ENCODE measurements at regions not wholly inside any gene's neighbourhood (a gene's known extent, or its start where the extent isn't known, plus 50 kb on each side); places are given as distances from the start of the nearest gene placed in this dataset.

DNA sequence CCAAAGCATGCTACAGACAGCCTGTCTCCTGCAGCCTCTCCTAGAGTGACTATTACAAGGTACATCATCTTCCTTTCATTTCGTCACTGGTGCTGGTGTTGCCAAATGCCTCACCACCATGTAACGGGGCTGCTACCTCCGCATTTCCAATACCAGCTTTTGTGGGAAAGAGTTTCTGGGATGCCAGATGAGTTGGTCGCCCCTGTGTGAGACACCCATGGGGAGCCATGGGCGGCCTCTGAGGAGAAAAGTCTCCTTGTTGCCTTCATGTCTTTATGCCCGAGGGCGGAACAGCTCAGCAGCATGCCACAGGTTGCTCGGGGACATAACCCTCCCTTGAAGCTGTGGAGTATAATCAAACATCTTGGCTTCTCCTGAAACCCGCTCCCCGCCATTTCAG is 169.6 kb downstream of the THBS2 start:
- CTCF ChIA-PET, result no interaction called here
- no peak for TF ChIP-seq CTCF (IDR thresholded peaks at IDR 0.05)
- POLR2A ChIA-PET, result no interaction called here
- Mint-ChIP-seq H3K4me3 (no peak overlapping the region), H3K27me3 (no peaks in the 10 kb centered on the region), H3K27ac (no peak overlapping the region), H3K4me1 (no peaks in the 10 kb centered on the region), H3K9me3 (peaks cover 5% of the 10 kb centered on the region), H3K36me3 (ENCODE audit: low read depth) (no peaks in the 10 kb centered on the region)
- ATAC-seq (ENCODE audit: low read depth) (no peak), DNase-seq (no peak)
- intact Hi-C loops (cut with micrococcal nuclease), result no loop called here

GRCh38 chr6:169083508-169083874 is 170.2 kb downstream of the THBS2 start:
- no peak for TF ChIP-seq CTCF (IDR thresholded peaks at IDR 0.05)
- no peak overlapping the region for H3K27ac Mint-ChIP-seq
- H3K9me3 Mint-ChIP-seq, result peaks cover 5% of the 10 kb centered on the region
- ATAC-seq (ENCODE audit: low read depth) (no peak), DNase-seq (no peak)
- intact Hi-C loops (cut with micrococcal nuclease), result no loop called here
- POLR2A ChIA-PET, result no interaction called here
- H3K4me3 Mint-ChIP-seq, result no peak overlapping the region
- H3K27me3 Mint-ChIP-seq, result no peaks in the 10 kb centered on the region
- CTCF ChIA-PET, result no interaction called here
- H3K36me3 Mint-ChIP-seq (ENCODE audit: low read depth), result no peaks in the 10 kb centered on the region
- H3K4me1 Mint-ChIP-seq, result no peaks in the 10 kb centered on the region

GRCh38 chr6:169082817-169083507 is 170.7 kb downstream of the THBS2 start:
- intact Hi-C loops (cut with micrococcal nuclease), result no loop called here
- H3K36me3 Mint-ChIP-seq (ENCODE audit: low read depth), result no peaks in the 10 kb centered on the region
- H3K27me3 Mint-ChIP-seq, result no peaks in the 10 kb centered on the region
- CTCF ChIA-PET, result no interaction called here
- no peak for DNase-seq
- no peak for ATAC-seq (ENCODE audit: low read depth)
- TF ChIP-seq CTCF (IDR thresholded peaks at IDR 0.05), result no peak
- POLR2A ChIA-PET, result no interaction called here
- H3K27ac Mint-ChIP-seq, result no peak overlapping the region
- peaks cover 5% of the 10 kb centered on the region for H3K9me3 Mint-ChIP-seq
- H3K4me1 Mint-ChIP-seq, result no peaks in the 10 kb centered on the region
- no peak overlapping the region for H3K4me3 Mint-ChIP-seq

- no peak overlapping the region for H3K4me3 Mint-ChIP-seq
- intact Hi-C loops (cut with micrococcal nuclease), result no loop called here
- no peaks in the 10 kb centered on the region for H3K36me3 Mint-ChIP-seq (ENCODE audit: low read depth)
- no peaks in the 10 kb centered on the region for H3K4me1 Mint-ChIP-seq
- ATAC-seq (ENCODE audit: low read depth), result no peak
- ChIA-PET POLR2A (no interaction called here), CTCF (no interaction called here)
- no peak overlapping the region for H3K27ac Mint-ChIP-seq
- H3K27me3 Mint-ChIP-seq, result no peaks in the 10 kb centered on the region
- no peak for TF ChIP-seq CTCF (IDR thresholded peaks at IDR 0.05)
- peaks cover 5% of the 10 kb centered on the region for H3K9me3 Mint-ChIP-seq
- DNase-seq, result no peak
Measured at GRCh38 chr6:169082093-169082492, 171.6 kb downstream of the THBS2 start.

- TF ChIP-seq CTCF (IDR thresholded peaks at IDR 0.05), result no peak
- POLR2A ChIA-PET, result no interaction called here
Measured at GRCh38 chr6:169081248-169081647, 172.4 kb downstream of the THBS2 start.

More at GRCh38 chr6:169081248-169081647, 172.4 kb downstream of the THBS2 start:
- H3K4me1 Mint-ChIP-seq, result no peaks in the 10 kb centered on the region
- intact Hi-C loops (cut with micrococcal nuclease), result no loop called here
- H3K27me3 Mint-ChIP-seq, result no peaks in the 10 kb centered on the region
- no peak for ATAC-seq (ENCODE audit: low read depth)
- DNase-seq, result no peak
- CTCF ChIA-PET, result no interaction called here
- peaks cover 3% of the 10 kb centered on the region for H3K9me3 Mint-ChIP-seq
- no peaks in the 10 kb centered on the region for H3K36me3 Mint-ChIP-seq (ENCODE audit: low read depth)
- H3K27ac Mint-ChIP-seq, result no peak overlapping the region
- H3K4me3 Mint-ChIP-seq, result no peak overlapping the region
